HFF-Myc (cell line): ENCODE measurements at regions not wholly inside any gene's neighbourhood (a gene's known extent, or its start where the extent isn't known, plus 50 kb on each side); places are given as distances from the start of the nearest gene placed in this dataset.

Source experiments
- DNase-seq: peaks from one replicate; pipeline ENCODE4 v3.0.0-alpha.2; 2011; ENCODE audit warnings: low read depth; ENCODE audit errors: extremely low read depth
- H3K4me3 ChIP-seq: replicated peaks from 2 replicates; pipeline ENCODE4 v1.5.1; 2011; ENCODE audit warnings: low read depth, mild to moderate bottlenecking, control low read depth, low read length
- TF ChIP-seq, protein P1 (sequence below): IDR thresholded peaks from 2 replicates; pipeline ENCODE4 v1.5.1; 2012; ENCODE audit warnings: mild to moderate bottlenecking, low read depth, low read length, control low read depth; ENCODE audit errors: missing control alignments

DNA sequence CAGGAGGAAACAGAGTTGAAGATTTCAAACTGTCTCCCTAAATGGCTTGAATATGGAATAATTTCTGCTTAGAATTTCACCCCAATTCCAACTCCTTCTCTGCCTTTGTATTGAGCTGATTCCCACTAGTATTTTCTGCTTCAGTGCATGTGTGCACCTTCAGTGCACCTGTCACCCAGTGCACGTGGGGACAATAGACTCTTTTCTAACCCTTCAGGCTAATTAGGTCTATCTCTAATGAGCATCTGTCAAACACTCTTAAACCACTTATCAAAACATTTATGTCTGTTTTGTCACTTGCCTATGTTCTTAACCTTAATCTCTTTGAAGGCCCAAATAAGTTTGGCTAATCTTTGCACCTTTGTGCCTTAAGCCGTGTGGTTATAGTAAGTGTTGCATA, 232.0 kb upstream of the NETO1 start:
- no peak overlapping the region for H3K4me3 ChIP-seq
- TF ChIP-seq, protein P1, sequence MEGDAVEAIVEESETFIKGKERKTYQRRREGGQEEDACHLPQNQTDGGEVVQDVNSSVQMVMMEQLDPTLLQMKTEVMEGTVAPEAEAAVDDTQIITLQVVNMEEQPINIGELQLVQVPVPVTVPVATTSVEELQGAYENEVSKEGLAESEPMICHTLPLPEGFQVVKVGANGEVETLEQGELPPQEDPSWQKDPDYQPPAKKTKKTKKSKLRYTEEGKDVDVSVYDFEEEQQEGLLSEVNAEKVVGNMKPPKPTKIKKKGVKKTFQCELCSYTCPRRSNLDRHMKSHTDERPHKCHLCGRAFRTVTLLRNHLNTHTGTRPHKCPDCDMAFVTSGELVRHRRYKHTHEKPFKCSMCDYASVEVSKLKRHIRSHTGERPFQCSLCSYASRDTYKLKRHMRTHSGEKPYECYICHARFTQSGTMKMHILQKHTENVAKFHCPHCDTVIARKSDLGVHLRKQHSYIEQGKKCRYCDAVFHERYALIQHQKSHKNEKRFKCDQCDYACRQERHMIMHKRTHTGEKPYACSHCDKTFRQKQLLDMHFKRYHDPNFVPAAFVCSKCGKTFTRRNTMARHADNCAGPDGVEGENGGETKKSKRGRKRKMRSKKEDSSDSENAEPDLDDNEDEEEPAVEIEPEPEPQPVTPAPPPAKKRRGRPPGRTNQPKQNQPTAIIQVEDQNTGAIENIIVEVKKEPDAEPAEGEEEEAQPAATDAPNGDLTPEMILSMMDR = no peak
- no peak for DNase-seq

DNA sequence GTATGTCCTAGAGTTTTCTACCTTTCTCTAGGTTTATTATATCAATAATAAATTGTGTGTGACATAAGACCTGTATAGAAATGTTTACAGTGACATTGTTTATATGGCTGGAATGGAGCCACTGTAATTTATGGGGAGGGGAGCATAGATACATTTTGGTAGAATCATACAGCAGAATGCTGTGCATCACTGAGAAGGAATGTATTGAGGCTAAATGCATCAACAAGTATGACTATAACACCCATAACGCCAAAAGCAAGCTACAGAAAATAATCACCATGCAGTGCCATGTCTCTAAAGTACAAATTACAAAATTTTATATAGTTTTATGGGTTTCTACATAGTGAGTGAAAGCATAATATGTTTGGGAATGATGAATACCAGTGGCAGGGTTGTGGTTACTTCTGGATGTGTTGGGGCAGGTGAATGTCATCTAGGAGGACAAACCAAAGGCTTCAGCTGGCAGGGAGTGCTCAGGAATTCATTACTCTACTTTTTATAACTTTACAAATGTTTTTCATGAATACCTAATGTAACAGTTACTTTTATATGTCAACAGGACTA, 226.0 kb upstream of the NETO1 start:
- TF ChIP-seq, protein P1 = no peak
- no peak overlapping the region for H3K4me3 ChIP-seq
- no peak for DNase-seq

DNA sequence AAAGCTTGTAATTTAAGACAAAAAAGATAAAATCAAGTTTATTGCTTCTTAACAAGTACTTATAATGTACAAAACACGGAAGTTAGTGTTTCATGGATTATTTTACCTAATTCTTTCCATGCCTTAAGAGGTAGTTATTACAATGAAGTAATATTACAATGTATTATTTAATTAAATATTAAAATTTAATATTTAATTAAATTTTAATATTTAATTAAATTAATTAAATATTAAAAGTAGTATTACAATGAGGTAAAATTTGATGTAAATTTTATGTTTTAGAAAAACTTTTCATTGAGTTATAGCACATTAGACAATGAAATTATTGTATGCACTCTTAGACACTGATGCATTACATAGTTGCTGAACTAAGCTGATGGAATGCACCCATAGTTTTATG, 220.7 kb upstream of the NETO1 start:
- H3K4me3 ChIP-seq = no peak overlapping the region
- TF ChIP-seq, protein P1 = no peak
- DNase-seq = no peak

DNA sequence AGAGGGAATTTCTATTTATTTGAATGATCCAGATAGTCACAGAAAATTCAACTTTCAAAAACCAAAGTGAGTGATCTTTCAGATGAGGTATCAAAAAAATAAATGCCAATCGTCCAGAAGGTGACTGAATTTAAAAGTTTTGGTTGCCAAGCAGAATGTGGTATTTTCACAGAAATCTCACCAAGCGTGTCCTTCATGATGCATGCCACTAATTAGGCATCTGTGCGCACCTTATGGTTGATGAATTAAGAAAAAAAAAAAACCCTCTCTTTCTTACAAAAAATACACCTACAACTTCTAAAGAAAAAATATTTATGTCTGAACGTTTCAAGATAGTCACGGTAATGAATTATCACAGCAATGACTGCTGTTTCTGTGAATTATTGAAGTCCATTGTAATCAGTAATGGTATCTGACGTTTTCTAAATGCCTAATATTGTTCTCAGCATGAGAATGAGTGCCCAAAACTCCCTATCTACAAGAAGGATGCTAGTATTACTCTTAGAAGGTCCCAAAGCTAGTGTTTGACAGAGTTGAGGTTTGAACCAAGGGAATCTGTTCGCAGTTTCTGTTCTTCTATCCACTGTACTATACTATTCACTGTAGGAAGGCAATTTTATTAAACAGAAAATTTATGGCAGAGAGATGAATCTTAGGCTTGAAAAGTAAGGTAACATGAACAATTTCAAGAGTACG, 219.6 kb upstream of the NETO1 start:
- no peak for DNase-seq
- TF ChIP-seq, protein P1 = no peak
- H3K4me3 ChIP-seq = no peak overlapping the region

DNA sequence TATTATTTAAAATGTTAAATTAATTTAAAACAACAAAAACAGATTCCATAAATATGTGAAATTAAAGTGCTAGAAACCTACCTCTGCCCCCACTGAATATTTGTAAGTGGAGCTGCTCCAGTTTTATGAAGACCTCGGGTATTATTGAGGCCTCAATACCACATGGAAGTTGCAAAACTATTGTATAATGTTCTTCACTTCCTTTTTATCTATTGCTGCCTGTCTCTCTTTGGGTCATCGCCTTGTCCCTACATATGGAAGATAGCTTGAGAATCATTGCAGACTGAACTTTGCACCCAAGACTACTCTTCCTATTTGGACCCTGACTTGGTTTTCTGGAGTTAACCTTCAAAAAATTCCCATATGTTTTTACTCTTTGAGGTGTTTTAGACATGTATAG, 212.1 kb upstream of the NETO1 start:
- H3K4me3 ChIP-seq = no peak overlapping the region
- DNase-seq = no peak
- TF ChIP-seq, protein P1 = no peak

DNA sequence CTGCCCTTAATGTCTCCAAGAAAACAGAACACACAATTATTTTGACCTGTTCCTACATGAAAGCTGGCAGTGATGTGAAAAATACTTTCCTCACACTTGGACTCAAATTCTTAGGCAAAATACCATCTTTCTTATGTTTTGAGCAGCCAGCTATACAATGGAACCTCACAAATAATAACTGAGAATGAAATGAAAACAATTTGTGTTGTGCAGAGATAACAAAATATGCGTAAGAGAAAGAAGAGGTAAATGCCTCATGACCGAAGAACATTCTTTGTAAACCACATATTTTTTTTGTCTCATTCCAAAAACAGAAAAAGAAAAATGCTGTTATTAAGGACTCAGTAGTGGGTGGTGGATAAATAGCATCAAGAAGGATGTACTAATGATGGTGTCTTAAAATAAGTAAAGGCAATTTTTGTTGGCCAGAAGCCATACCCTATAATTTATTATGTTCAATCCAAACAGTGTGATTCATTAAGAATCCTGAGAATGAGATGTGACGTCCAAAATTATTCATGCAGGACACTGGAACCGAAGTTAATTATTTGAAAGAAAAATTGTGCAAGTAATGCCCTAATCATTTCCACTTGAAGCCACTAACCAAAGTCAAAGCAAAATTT, 193.0 kb upstream of the NETO1 start:
- no peak overlapping the region for H3K4me3 ChIP-seq
- no peak for DNase-seq
- TF ChIP-seq, protein P1 = no peak
